ENCODE measurements at regions not wholly inside any gene's neighbourhood (a gene's known extent, or its start where the extent isn't known, plus 50 kb on each side); places are given as distances from the start of the nearest gene placed in this dataset.

- Mint-ChIP-seq H3K9me3 (ENCODE audit: low read depth) (peaks cover 15% of the 10 kb centered on the region), H3K4me3 (no peak overlapping the region), H3K36me3 (ENCODE audit: low read depth) (no peaks in the 10 kb centered on the region), H3K27ac (no peak overlapping the region), H3K27me3 (peaks cover 2% of the 10 kb centered on the region), H3K4me1 (no peaks in the 10 kb centered on the region)
- no peak for ATAC-seq
- no peak for DNase-seq
- intact Hi-C loops (cut with DNase I, micrococcal nuclease) = no loop called here
- POLR2A ChIA-PET = no interaction called here
- CTCF ChIA-PET = interaction anchor here (0.6 kb wide), 1 partner anchor 332 kb away, joined by 3 read pairs; no protein-coding TSS in a partner anchor
Measured at GRCh38 chr3:153734777-153735551, 386.2 kb upstream of the ARHGEF26 start.

- DNase-seq (no peak), ATAC-seq (no peak)
- intact Hi-C loops (cut with DNase I, micrococcal nuclease) = no loop called here
- ChIA-PET POLR2A (no interaction called here), CTCF (interaction anchor here (0.6 kb wide), 1 partner anchor 744 kb away, joined by 3 read pairs; no protein-coding TSS in a partner anchor)
- Mint-ChIP-seq H3K4me1 (no peaks in the 10 kb centered on the region), H3K9me3 (ENCODE audit: low read depth) (no peaks in the 10 kb centered on the region), H3K4me3 (no peak overlapping the region), H3K27ac (no peak overlapping the region), H3K36me3 (ENCODE audit: low read depth) (no peaks in the 10 kb centered on the region), H3K27me3 (peaks cover 2% of the 10 kb centered on the region)
Measured at GRCh38 chr3:153740109-153740508, 381.1 kb upstream of the ARHGEF26 start.

GRCh38 chr3:153744889-153745288 is 376.3 kb upstream of the ARHGEF26 start:
- DNase-seq (no peak), ATAC-seq (no peak)
- H3K27me3 Mint-ChIP-seq = no peaks in the 10 kb centered on the region
- no peak overlapping the region for H3K27ac Mint-ChIP-seq
- no peaks in the 10 kb centered on the region for H3K4me1 Mint-ChIP-seq
- ChIA-PET POLR2A (no interaction called here), CTCF (interaction anchor here (0.9 kb wide), 1 partner anchor 1023 kb away, joined by 3 read pairs; no protein-coding TSS in a partner anchor)
- H3K4me3 Mint-ChIP-seq = no peak overlapping the region
- no peaks in the 10 kb centered on the region for H3K36me3 Mint-ChIP-seq (ENCODE audit: low read depth)
- intact Hi-C loops (cut with DNase I, micrococcal nuclease) = loop anchor here in 1 of 2 experiments (1.0 kb wide), 1 partner anchor 8 kb away; no protein-coding TSS in a partner anchor
- no peaks in the 10 kb centered on the region for H3K9me3 Mint-ChIP-seq (ENCODE audit: low read depth)

- CTCF ChIA-PET = no interaction called here
Measured at GRCh38 chr3:153746211-153746610, 375.0 kb upstream of the ARHGEF26 start.

GRCh38 chr3:153749070-153749610 is 372.1 kb upstream of the ARHGEF26 start:
- ChIA-PET POLR2A (no interaction called here), CTCF (no interaction called here)
- intact Hi-C loops (cut with DNase I, micrococcal nuclease) = no loop called here
- H3K4me3 Mint-ChIP-seq = no peak overlapping the region
- no peak for ATAC-seq
- no peaks in the 10 kb centered on the region for H3K4me1 Mint-ChIP-seq
- no peaks in the 10 kb centered on the region for H3K9me3 Mint-ChIP-seq (ENCODE audit: low read depth)
- H3K27ac Mint-ChIP-seq = no peak overlapping the region
- H3K36me3 Mint-ChIP-seq (ENCODE audit: low read depth) = no peaks in the 10 kb centered on the region
- no peaks in the 10 kb centered on the region for H3K27me3 Mint-ChIP-seq
- no peak for DNase-seq

More at GRCh38 chr3:153746211-153746610, 375.0 kb upstream of the ARHGEF26 start:
- H3K36me3 Mint-ChIP-seq (ENCODE audit: low read depth) = no peaks in the 10 kb centered on the region
- no peak overlapping the region for H3K27ac Mint-ChIP-seq
- no peaks in the 10 kb centered on the region for H3K4me1 Mint-ChIP-seq
- H3K9me3 Mint-ChIP-seq (ENCODE audit: low read depth) = no peaks in the 10 kb centered on the region
- H3K27me3 Mint-ChIP-seq = no peaks in the 10 kb centered on the region
- H3K4me3 Mint-ChIP-seq = no peak overlapping the region
- ATAC-seq = no peak
- intact Hi-C loops (cut with DNase I, micrococcal nuclease) = no loop called here
- POLR2A ChIA-PET = no interaction called here
- no peak for DNase-seq

- no peaks in the 10 kb centered on the region for H3K9me3 Mint-ChIP-seq (ENCODE audit: low read depth)
- DNase-seq = no peak
- H3K4me1 Mint-ChIP-seq = no peaks in the 10 kb centered on the region
- ATAC-seq = no peak
- H3K27me3 Mint-ChIP-seq = no peaks in the 10 kb centered on the region
- no peak overlapping the region for H3K4me3 Mint-ChIP-seq
- no peak overlapping the region for H3K27ac Mint-ChIP-seq
- POLR2A ChIA-PET = no interaction called here
- CTCF ChIA-PET = no interaction called here
- H3K36me3 Mint-ChIP-seq (ENCODE audit: low read depth) = no peaks in the 10 kb centered on the region
- intact Hi-C loops (cut with DNase I, micrococcal nuclease) = loop anchor here in 1 of 2 experiments (1.0 kb wide), 1 partner anchor 7 kb away; no protein-coding TSS in a partner anchor
Measured at GRCh38 chr3:153752405-153753027, 368.7 kb upstream of the ARHGEF26 start.

- ChIA-PET CTCF (no interaction called here), POLR2A (no interaction called here)
- H3K27ac Mint-ChIP-seq = no peak overlapping the region
- intact Hi-C loops (cut with DNase I, micrococcal nuclease) = loop anchor here in 1 of 2 experiments (1.0 kb wide), 1 partner anchor 8 kb away; no protein-coding TSS in a partner anchor
- no peak for DNase-seq
- H3K27me3 Mint-ChIP-seq = no peaks in the 10 kb centered on the region
- no peak for ATAC-seq
- H3K9me3 Mint-ChIP-seq (ENCODE audit: low read depth) = no peaks in the 10 kb centered on the region
- no peak overlapping the region for H3K4me3 Mint-ChIP-seq
- H3K4me1 Mint-ChIP-seq = no peaks in the 10 kb centered on the region
- H3K36me3 Mint-ChIP-seq (ENCODE audit: low read depth) = no peaks in the 10 kb centered on the region
Measured at GRCh38 chr3:153753035-153753434, 368.2 kb upstream of the ARHGEF26 start.

GRCh38 chr3:153756816-153757215 is 364.4 kb upstream of the ARHGEF26 start:
- ChIA-PET POLR2A (no interaction called here), CTCF (interaction anchor here (1.7 kb wide), 1 partner anchor 11 kb away, joined by 5 read pairs; no protein-coding TSS in a partner anchor)
- Mint-ChIP-seq H3K9me3 (ENCODE audit: low read depth) (no peaks in the 10 kb centered on the region), H3K27ac (no peak overlapping the region), H3K4me3 (no peak overlapping the region), H3K36me3 (ENCODE audit: low read depth) (no peaks in the 10 kb centered on the region), H3K27me3 (no peaks in the 10 kb centered on the region), H3K4me1 (no peaks in the 10 kb centered on the region)
- ATAC-seq (peak; percentile 33), DNase-seq (no peak)
- intact Hi-C loops (cut with DNase I, micrococcal nuclease) = no loop called here

- intact Hi-C loops (cut with DNase I, micrococcal nuclease) = no loop called here
- ChIA-PET CTCF (interaction anchor here (1.7 to 1.8 kb wide), 2 partner anchors 9 to 10 kb away, joined by 5 read pairs; no protein-coding TSS in a partner anchor), POLR2A (no interaction called here)
- Mint-ChIP-seq H3K9me3 (ENCODE audit: low read depth) (no peaks in the 10 kb centered on the region), H3K27me3 (no peaks in the 10 kb centered on the region), H3K4me3 (no peak overlapping the region), H3K4me1 (no peaks in the 10 kb centered on the region), H3K27ac (no peak overlapping the region), H3K36me3 (ENCODE audit: low read depth) (no peaks in the 10 kb centered on the region)
- DNase-seq (no peak), ATAC-seq (no peak)
Measured at GRCh38 chr3:153757839-153758238, 363.4 kb upstream of the ARHGEF26 start.

- H3K9me3 Mint-ChIP-seq (ENCODE audit: low read depth) = no peaks in the 10 kb centered on the region
- DNase-seq (no peak), ATAC-seq (no peak)
- CTCF ChIA-PET = interaction anchor here (0.8 to 0.9 kb wide), 2 partner anchors 16 to 183 kb away, joined by 3 read pairs; no protein-coding TSS in a partner anchor
- H3K27me3 Mint-ChIP-seq = no peaks in the 10 kb centered on the region
- no peaks in the 10 kb centered on the region for H3K4me1 Mint-ChIP-seq
- intact Hi-C loops (cut with DNase I, micrococcal nuclease) = loop anchor here in 1 of 2 experiments (10.0 kb wide), 1 partner anchor 246 kb away; no protein-coding TSS in a partner anchor
- H3K4me3 Mint-ChIP-seq = no peak overlapping the region
- POLR2A ChIA-PET = no interaction called here
- no peak overlapping the region for H3K27ac Mint-ChIP-seq
- H3K36me3 Mint-ChIP-seq (ENCODE audit: low read depth) = no peaks in the 10 kb centered on the region
Measured at GRCh38 chr3:153760948-153761347, 360.2 kb upstream of the ARHGEF26 start.

GRCh38 chr3:153762411-153763235 is 358.6 kb upstream of the ARHGEF26 start:
- Mint-ChIP-seq H3K4me3 (no peak overlapping the region), H3K9me3 (ENCODE audit: low read depth) (no peaks in the 10 kb centered on the region), H3K27me3 (no peaks in the 10 kb centered on the region), H3K4me1 (no peaks in the 10 kb centered on the region), H3K36me3 (ENCODE audit: low read depth) (no peaks in the 10 kb centered on the region), H3K27ac (no peak overlapping the region)
- no peak for ATAC-seq
- POLR2A ChIA-PET = no interaction called here
- no peak for DNase-seq
- CTCF ChIA-PET = interaction anchor here (1.1 kb wide), 1 partner anchor 318 kb away, joined by 3 read pairs; no protein-coding TSS in a partner anchor
- intact Hi-C loops (cut with DNase I, micrococcal nuclease) = loop anchor here in 1 of 2 experiments (10.0 kb wide), 1 partner anchor 248 kb away; no protein-coding TSS in a partner anchor

All from activated CD4-positive, alpha-beta T cell treated with anti-CD3 and anti-CD28 coated beads for 36 hours (primary cell).